ENCODE measurements at regions not wholly inside any gene's neighbourhood (a gene's known extent, or its start where the extent isn't known, plus 50 kb on each side); places are given as distances from the start of the nearest gene placed in this dataset.

DNA sequence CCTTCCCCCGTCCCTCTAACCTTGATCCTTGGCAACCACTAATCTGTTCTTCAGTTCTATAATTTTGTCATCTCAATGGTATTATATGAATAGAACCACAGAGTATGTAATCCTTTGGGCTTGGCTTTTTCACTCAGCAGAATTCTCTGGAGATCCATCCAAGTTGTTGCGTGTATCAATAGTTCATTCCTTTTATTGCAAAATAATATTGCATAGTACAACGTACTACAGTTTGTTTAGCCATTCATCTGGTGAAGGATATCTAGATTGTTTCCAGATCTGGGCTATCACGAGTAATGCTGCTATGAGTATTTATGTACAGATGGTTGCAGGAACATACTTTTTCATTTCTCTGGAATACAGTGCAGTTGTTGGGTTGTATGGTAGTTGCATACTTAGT is 76.2 kb downstream of the PLXNA1 start:
- no peak overlapping the region for H3K4me3 ChIP-seq (replicated peaks; ENCODE audit: insufficient read depth, low read length)
- no peaks in the 10 kb centered on the region for H3K27me3 ChIP-seq (ENCODE audit: insufficient read depth, poor library complexity, severe bottlenecking)
- TF ChIP-seq GABPA (IDR thresholded peaks at IDR 0.05; ENCODE audit: low read depth) = no peak
- no peak for TF ChIP-seq POLR2AphosphoS5 (IDR thresholded peaks at IDR 0.05; ENCODE audit: low read depth)
- TF ChIP-seq, protein P1, sequence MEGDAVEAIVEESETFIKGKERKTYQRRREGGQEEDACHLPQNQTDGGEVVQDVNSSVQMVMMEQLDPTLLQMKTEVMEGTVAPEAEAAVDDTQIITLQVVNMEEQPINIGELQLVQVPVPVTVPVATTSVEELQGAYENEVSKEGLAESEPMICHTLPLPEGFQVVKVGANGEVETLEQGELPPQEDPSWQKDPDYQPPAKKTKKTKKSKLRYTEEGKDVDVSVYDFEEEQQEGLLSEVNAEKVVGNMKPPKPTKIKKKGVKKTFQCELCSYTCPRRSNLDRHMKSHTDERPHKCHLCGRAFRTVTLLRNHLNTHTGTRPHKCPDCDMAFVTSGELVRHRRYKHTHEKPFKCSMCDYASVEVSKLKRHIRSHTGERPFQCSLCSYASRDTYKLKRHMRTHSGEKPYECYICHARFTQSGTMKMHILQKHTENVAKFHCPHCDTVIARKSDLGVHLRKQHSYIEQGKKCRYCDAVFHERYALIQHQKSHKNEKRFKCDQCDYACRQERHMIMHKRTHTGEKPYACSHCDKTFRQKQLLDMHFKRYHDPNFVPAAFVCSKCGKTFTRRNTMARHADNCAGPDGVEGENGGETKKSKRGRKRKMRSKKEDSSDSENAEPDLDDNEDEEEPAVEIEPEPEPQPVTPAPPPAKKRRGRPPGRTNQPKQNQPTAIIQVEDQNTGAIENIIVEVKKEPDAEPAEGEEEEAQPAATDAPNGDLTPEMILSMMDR (IDR thresholded peaks at IDR 0.05; ENCODE audit: insufficient read depth, low read length) = no peak
- TF ChIP-seq SPI1 (IDR thresholded peaks at IDR 0.05; ENCODE audit: borderline replicate concordance, low read depth) = no peak
- TF ChIP-seq, protein P2, sequence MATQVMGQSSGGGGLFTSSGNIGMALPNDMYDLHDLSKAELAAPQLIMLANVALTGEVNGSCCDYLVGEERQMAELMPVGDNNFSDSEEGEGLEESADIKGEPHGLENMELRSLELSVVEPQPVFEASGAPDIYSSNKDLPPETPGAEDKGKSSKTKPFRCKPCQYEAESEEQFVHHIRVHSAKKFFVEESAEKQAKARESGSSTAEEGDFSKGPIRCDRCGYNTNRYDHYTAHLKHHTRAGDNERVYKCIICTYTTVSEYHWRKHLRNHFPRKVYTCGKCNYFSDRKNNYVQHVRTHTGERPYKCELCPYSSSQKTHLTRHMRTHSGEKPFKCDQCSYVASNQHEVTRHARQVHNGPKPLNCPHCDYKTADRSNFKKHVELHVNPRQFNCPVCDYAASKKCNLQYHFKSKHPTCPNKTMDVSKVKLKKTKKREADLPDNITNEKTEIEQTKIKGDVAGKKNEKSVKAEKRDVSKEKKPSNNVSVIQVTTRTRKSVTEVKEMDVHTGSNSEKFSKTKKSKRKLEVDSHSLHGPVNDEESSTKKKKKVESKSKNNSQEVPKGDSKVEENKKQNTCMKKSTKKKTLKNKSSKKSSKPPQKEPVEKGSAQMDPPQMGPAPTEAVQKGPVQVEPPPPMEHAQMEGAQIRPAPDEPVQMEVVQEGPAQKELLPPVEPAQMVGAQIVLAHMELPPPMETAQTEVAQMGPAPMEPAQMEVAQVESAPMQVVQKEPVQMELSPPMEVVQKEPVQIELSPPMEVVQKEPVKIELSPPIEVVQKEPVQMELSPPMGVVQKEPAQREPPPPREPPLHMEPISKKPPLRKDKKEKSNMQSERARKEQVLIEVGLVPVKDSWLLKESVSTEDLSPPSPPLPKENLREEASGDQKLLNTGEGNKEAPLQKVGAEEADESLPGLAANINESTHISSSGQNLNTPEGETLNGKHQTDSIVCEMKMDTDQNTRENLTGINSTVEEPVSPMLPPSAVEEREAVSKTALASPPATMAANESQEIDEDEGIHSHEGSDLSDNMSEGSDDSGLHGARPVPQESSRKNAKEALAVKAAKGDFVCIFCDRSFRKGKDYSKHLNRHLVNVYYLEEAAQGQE (IDR thresholded peaks at IDR 0.05; ENCODE audit: insufficient replicate concordance, low read depth) = no peak
- DNase-seq (ENCODE audit: low read depth in 1 of 2, low spot score in 1 of 2) = no peak
- H3K27ac ChIP-seq (replicated peaks) = no peak overlapping the region

GRCh38 chr3:127061641-127062040 is 78.7 kb downstream of the PLXNA1 start:
- TF ChIP-seq POLR2AphosphoS5 (IDR thresholded peaks at IDR 0.05; ENCODE audit: low read depth) (no peak), SPI1 (IDR thresholded peaks at IDR 0.05; ENCODE audit: borderline replicate concordance, low read depth) (no peak), GABPA (IDR thresholded peaks at IDR 0.05; ENCODE audit: low read depth) (no peak)
- TF ChIP-seq, protein P2 (IDR thresholded peaks at IDR 0.05; ENCODE audit: insufficient replicate concordance, low read depth) = no peak
- TF ChIP-seq, protein P1 (IDR thresholded peaks at IDR 0.05; ENCODE audit: insufficient read depth, low read length) = no peak
- Histone ChIP-seq H3K27ac (replicated peaks) (no peak overlapping the region), H3K27me3 (ENCODE audit: insufficient read depth, poor library complexity, severe bottlenecking) (no peaks in the 10 kb centered on the region), H3K4me3 (replicated peaks; ENCODE audit: insufficient read depth, low read length) (no peak overlapping the region)
- DNase-seq (ENCODE audit: low read depth in 1 of 2, low spot score in 1 of 2) = no peak

DNA sequence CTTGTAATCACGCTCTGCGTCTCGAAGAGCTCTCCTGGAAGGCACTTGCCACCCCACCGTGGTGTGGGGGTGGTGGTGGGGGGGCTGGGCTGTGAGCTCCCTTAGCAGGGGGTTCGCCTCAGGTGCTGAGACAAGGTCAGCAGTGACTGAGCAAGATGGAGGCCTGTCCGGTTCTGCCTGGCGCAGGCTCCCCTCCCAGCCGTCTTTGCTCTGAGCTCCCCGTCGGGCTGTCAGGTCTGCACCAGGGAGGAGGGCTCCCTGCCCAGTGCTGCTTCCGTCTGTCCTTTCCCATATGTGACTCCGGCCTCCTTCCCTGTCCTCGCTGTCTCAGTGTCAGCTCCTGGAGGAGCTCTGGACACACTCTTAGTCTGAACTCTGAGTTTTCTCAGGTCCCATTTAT is 80.0 kb downstream of the PLXNA1 start:
- no peak for TF ChIP-seq POLR2AphosphoS5 (IDR thresholded peaks at IDR 0.05; ENCODE audit: low read depth)
- no peak for TF ChIP-seq SPI1 (IDR thresholded peaks at IDR 0.05; ENCODE audit: borderline replicate concordance, low read depth)
- TF ChIP-seq, protein P1 (IDR thresholded peaks at IDR 0.05; ENCODE audit: insufficient read depth, low read length) = no peak
- TF ChIP-seq GABPA (IDR thresholded peaks at IDR 0.05; ENCODE audit: low read depth) = no peak
- TF ChIP-seq, protein P2 (IDR thresholded peaks at IDR 0.05; ENCODE audit: insufficient replicate concordance, low read depth) = no peak

More for the DNA sequence above, 80.0 kb downstream of the PLXNA1 start:
- DNase-seq (ENCODE audit: low read depth in 1 of 2, low spot score in 1 of 2) = no peak
- H3K27me3 ChIP-seq (ENCODE audit: insufficient read depth, poor library complexity, severe bottlenecking) = no peaks in the 10 kb centered on the region
- H3K4me3 ChIP-seq (replicated peaks; ENCODE audit: insufficient read depth, low read length) = no peak overlapping the region
- no peak overlapping the region for H3K27ac ChIP-seq (replicated peaks)
